Naive thymus-derived CD8-positive, alpha-beta T cell (primary cell): ENCODE measurements at regions not wholly inside any gene's neighbourhood (a gene's known extent, or its start where the extent isn't known, plus 50 kb on each side); places are given as distances from the start of the nearest gene placed in this dataset.
"Not testable (repeated sequence)": the region's sequence is repeated elsewhere in the genome, so short reads cannot be mapped to it uniquely, and the experiment has no call there.

Experiments
- ATAC-seq, 2 donors: fragments of 150-1000 bp; cut with Tn5 transposase in 1 of 2; sonication (Bioruptor Pico), chemical (Tn5 transposase) in 1 of 2; 1 replicate in 1 of 2; 2 replicates in 1 of 2; pipeline ENCODE4 v1.10.0; 2021; ENCODE audit warnings: mild to moderate bottlenecking in 2 of 2, moderate library complexity in 2 of 2
- POLR2A ChIA-PET: fragments of 350-600 bp; sonication (Branson Sonifier 250); formaldehyde crosslinking; loops from one replicate; lab custom pipeline; 2021; ENCODE audit warnings: antibody characterized with exemption; lab: Charles Lee
- DNase-seq, 10 donors: peaks; one replicate each; pipeline versions ENCODE4 v3.0.0 to v3.0.0-alpha.2; 2020 to 2022
- H3K27ac Mint-ChIP-seq, 10 donors: one replicate each; pipeline ENCODE4 v1.8.0; 2020 to 2022; ENCODE audit warnings: mild to moderate bottlenecking in 10 of 10, mixed read lengths in 10 of 10, moderate library complexity in 4 of 10, inconsistent platforms in 1 of 10
- H3K27me3 Mint-ChIP-seq, 5 donors: one replicate each; pipeline ENCODE4 v1.8.0; 2021 to 2022; ENCODE audit warnings: mixed read lengths in 5 of 5
- H3K36me3 Mint-ChIP-seq, 3 donors: one replicate each; pipeline ENCODE4 v1.8.0; 2020 to 2022; ENCODE audit warnings: mixed read lengths in 3 of 3, mild to moderate bottlenecking in 2 of 3, inconsistent platforms in 1 of 3
- H3K4me1 Mint-ChIP-seq, 4 donors: one replicate each; pipeline ENCODE4 v1.8.0; 2021 to 2022; ENCODE audit warnings: mixed read lengths in 4 of 4
- H3K4me3 Mint-ChIP-seq, 10 donors: one replicate each; pipeline ENCODE4 v1.8.0; 2020 to 2022; ENCODE audit warnings: mild to moderate bottlenecking in 10 of 10, mixed read lengths in 10 of 10, moderate library complexity in 6 of 10, inconsistent platforms in 1 of 10
- H3K9me3 Mint-ChIP-seq, 9 donors: one replicate each; pipeline ENCODE4 v1.8.0; 2020 to 2022; ENCODE audit warnings: mixed read lengths in 9 of 9, mild to moderate bottlenecking in 3 of 9, inconsistent platforms in 1 of 9, moderate library complexity in 1 of 9

DNA sequence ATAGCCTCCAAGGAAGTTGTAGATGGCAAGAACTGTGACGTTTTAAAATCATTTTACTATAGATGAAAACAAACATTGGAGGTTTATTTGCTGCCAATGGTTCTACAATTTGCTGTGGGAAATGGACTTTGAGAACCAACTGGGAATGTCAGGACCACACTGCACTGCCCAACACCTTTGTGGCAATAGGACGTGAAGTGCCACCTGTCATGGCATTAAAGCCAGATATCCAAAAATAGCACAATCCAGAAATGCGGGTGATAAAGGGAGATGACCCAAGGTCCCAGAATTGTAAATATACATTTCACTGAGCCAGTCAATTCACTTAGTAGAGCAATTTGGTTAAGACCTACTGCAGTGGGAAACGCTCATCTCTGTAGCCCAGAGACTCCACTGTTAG is 116.4 kb downstream of the MPP7 start:
- H3K27me3 Mint-ChIP-seq = no peaks in the 10 kb centered on the region
- H3K4me3 Mint-ChIP-seq = no peak overlapping the region
- peaks cover 11 to 34% (median 23%) of the 10 kb centered on the region in 4 donors for H3K4me1 Mint-ChIP-seq
- no peak for DNase-seq
- H3K27ac Mint-ChIP-seq = peak overlapping the region in 1 of 10 donors; percentile 45
- no peak for ATAC-seq
- no peaks in the 10 kb centered on the region for H3K9me3 Mint-ChIP-seq
- H3K36me3 Mint-ChIP-seq = peaks cover 0 to 12% (median 0%) of the 10 kb centered on the region in 3 donors
- POLR2A ChIA-PET = no interaction called here

DNA sequence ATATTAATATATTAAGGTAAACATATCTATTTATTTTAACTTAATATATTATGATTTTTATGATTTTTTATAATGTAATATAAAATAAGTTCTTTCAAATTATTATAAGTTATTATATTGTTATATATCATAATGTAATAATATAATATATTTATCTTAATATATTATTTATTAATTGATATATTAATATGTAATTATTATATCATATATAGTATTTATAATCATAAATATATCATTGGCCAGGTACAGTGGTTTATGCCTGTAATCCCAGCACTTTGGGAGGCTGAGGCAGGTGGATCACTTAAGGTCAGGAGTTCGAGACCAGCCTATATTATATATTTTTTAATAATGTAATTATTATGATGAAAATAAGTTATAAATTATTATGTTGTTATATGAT is 118.1 kb downstream of the MPP7 start:
- POLR2A ChIA-PET = interaction anchor here (0.5 kb wide), 1 partner anchor 469 kb away, joined by 4 read pairs; no protein-coding TSS in a partner anchor
- no peaks in the 10 kb centered on the region for H3K27me3 Mint-ChIP-seq
- no peak overlapping the region for H3K27ac Mint-ChIP-seq
- H3K9me3 Mint-ChIP-seq = no peaks in the 10 kb centered on the region
- no peak for DNase-seq
- peaks cover 0 to 12% (median 0%) of the 10 kb centered on the region in 3 donors for H3K36me3 Mint-ChIP-seq
- no peak overlapping the region for H3K4me3 Mint-ChIP-seq
- peaks cover 7 to 24% (median 15%) of the 10 kb centered on the region in 4 donors for H3K4me1 Mint-ChIP-seq
- no peak for ATAC-seq

DNA sequence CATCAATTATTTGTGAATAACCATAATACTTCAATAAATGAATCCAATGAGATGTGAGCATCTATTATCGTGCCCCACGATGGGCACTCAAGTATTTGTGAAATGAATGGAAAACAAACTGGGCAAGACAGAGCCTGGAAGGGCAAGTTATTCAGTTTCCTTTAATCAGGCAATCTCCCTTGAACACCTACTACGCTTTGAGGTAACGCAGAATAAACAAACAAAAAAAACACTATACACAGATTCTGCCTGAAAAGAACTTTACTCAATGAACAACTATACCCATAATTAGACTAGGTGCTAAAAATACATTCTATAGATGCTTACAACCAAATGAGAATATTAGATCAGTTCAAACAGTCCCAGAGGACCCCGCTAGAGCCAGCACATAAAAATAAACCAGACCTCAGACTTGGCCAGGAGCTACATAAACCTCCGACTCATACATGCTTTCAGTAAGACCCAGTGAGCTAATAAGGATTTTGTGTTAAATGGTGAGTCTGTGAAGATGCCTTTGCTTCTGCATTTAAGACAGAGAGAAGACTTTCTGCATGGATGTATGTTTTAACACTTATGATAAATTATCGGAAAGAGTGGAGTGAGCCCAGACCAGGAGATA is 121.3 kb downstream of the MPP7 start:
- peaks cover 0 to 5% (median 0%) of the 10 kb centered on the region in 3 donors for H3K36me3 Mint-ChIP-seq
- no peaks in the 10 kb centered on the region for H3K9me3 Mint-ChIP-seq
- POLR2A ChIA-PET = interaction anchor here (0.6 kb wide), 1 partner anchor 22 kb away, joined by 3 read pairs; no protein-coding TSS in a partner anchor
- no peak overlapping the region for H3K4me3 Mint-ChIP-seq
- DNase-seq = no peak
- H3K27ac Mint-ChIP-seq = peak overlapping the region in 3 of 10 donors; percentile 9 to 67 (median 26)
- no peaks in the 10 kb centered on the region for H3K27me3 Mint-ChIP-seq
- no peak for ATAC-seq
- peaks cover 18 to 41% (median 32%) of the 10 kb centered on the region in 4 donors for H3K4me1 Mint-ChIP-seq

GRCh38 chr10:28180654-28181053 is 122.2 kb downstream of the MPP7 start:
- Mint-ChIP-seq H3K27me3 (no peaks in the 10 kb centered on the region), H3K4me1 (peaks cover 19 to 43% (median 35%) of the 10 kb centered on the region in 4 donors), H3K4me3 (no peak overlapping the region), H3K36me3 (peaks cover 0 to 5% (median 0%) of the 10 kb centered on the region in 3 donors), H3K27ac (peak overlapping the region in 1 of 10 donors; percentile 40), H3K9me3 (no peaks in the 10 kb centered on the region)
- no peak for DNase-seq
- ATAC-seq = peak in 1 of 2 donors; percentile 18
- POLR2A ChIA-PET = interaction anchor here (0.6 kb wide), 1 partner anchor 21 kb away, joined by 3 read pairs; no protein-coding TSS in a partner anchor

DNA sequence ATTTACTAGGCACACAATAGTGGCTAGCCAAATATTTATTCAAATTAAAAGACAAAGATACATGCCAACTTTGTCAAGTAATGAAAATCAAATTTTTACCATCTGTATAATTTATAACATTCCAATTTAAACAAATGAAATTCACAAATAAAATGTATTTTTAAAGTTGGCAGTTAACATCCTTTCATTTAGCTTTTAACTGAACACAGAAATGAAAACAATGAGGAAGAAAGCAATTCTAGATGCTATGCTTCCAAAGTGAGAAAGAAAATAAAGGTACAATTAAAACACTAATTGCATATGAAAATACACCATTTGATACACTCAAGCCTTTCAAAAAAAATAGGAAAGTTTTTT is 123.1 kb downstream of the MPP7 start:
- Mint-ChIP-seq H3K36me3 (peaks cover 0 to 7% (median 0%) of the 10 kb centered on the region in 3 donors), H3K9me3 (no peaks in the 10 kb centered on the region), H3K27ac (peak overlapping the region in 1 of 10 donors; percentile 92), H3K4me3 (peak overlapping the region in 2 of 10 donors; percentile 51 to 95), H3K4me1 (peaks cover 15 to 47% (median 37%) of the 10 kb centered on the region in 4 donors), H3K27me3 (no peaks in the 10 kb centered on the region)
- POLR2A ChIA-PET = no interaction called here
- ATAC-seq (no peak), DNase-seq (no peak)

GRCh38 chr10:28179006-28179742 is 123.7 kb downstream of the MPP7 start:
- peaks cover 0 to 7% (median 4%) of the 10 kb centered on the region in 3 donors for H3K36me3 Mint-ChIP-seq
- H3K27ac Mint-ChIP-seq = peak overlapping the region; percentile 68 to 97 (median 94)
- DNase-seq = peak in 7 of 10 donors; percentile 13 to 55 (median 31)
- peaks cover 18 to 52% (median 40%) of the 10 kb centered on the region in 4 donors for H3K4me1 Mint-ChIP-seq
- no peaks in the 10 kb centered on the region for H3K9me3 Mint-ChIP-seq
- peak; percentile 49 to 66 for ATAC-seq
- POLR2A ChIA-PET = no interaction called here
- H3K27me3 Mint-ChIP-seq = no peaks in the 10 kb centered on the region
- H3K4me3 Mint-ChIP-seq = peak overlapping the region; percentile 84 to 96 (median 91)

- H3K27ac Mint-ChIP-seq = peak overlapping the region; percentile 88 to 97 (median 94)
- no peaks in the 10 kb centered on the region for H3K9me3 Mint-ChIP-seq
- H3K4me3 Mint-ChIP-seq = peak overlapping the region; percentile 84 to 96 (median 91)
- POLR2A ChIA-PET = interaction anchor here (0.5 to 1.0 kb wide), 2 partner anchors 55 to 152 kb away, joined by 4 to 11 read pairs; no protein-coding TSS in a partner anchor
- DNase-seq (peak in 3 of 10 donors; percentile 28 to 30 (median 29)), ATAC-seq (peak; percentile 61 to 78)
- no peaks in the 10 kb centered on the region for H3K27me3 Mint-ChIP-seq
- H3K36me3 Mint-ChIP-seq = peaks cover 0 to 11% (median 4%) of the 10 kb centered on the region in 3 donors
- peaks cover 22 to 63% (median 45%) of the 10 kb centered on the region in 4 donors for H3K4me1 Mint-ChIP-seq
Measured at GRCh38 chr10:28177944-28178637, 124.8 kb downstream of the MPP7 start.

GRCh38 chr10:28176498-28176897 is 126.4 kb downstream of the MPP7 start:
- H3K9me3 Mint-ChIP-seq, DNase-seq, ATAC-seq, POLR2A ChIA-PET, H3K27me3 Mint-ChIP-seq, H3K36me3 Mint-ChIP-seq: not testable (repeated sequence)
- H3K4me3 Mint-ChIP-seq = peak overlapping the region in 4 of 10 donors; percentile 36 to 57 (median 42)
- peaks cover 32 to 76% (median 46%) of the 10 kb centered on the region in 4 donors for H3K4me1 Mint-ChIP-seq
- H3K27ac Mint-ChIP-seq = peak overlapping the region in 2 of 10 donors; percentile 21 to 54

- Mint-ChIP-seq H3K4me3 (no peak overlapping the region), H3K27me3 (no peaks in the 10 kb centered on the region), H3K4me1 (peaks cover 24 to 54% (median 29%) of the 10 kb centered on the region in 4 donors), H3K36me3 (peaks cover 0 to 10% (median 4%) of the 10 kb centered on the region in 3 donors), H3K9me3 (no peaks in the 10 kb centered on the region), H3K27ac (no peak overlapping the region)
- DNase-seq = no peak
- POLR2A ChIA-PET = interaction anchor here (0.8 kb wide), 1 partner anchor 11 kb away, joined by 3 read pairs; no protein-coding TSS in a partner anchor
- no peak for ATAC-seq
Measured at GRCh38 chr10:28172223-28172610, 130.6 kb downstream of the MPP7 start.

GRCh38 chr10:28171468-28172222 is 131.2 kb downstream of the MPP7 start:
- POLR2A ChIA-PET = interaction anchor here (0.8 kb wide), 1 partner anchor 10 kb away, joined by 3 read pairs; no protein-coding TSS in a partner anchor
- H3K4me3 Mint-ChIP-seq = no peak overlapping the region
- peaks cover 0 to 12% (median 4%) of the 10 kb centered on the region in 3 donors for H3K36me3 Mint-ChIP-seq
- no peak overlapping the region for H3K27ac Mint-ChIP-seq
- no peak for ATAC-seq
- peaks cover 25 to 54% (median 29%) of the 10 kb centered on the region in 4 donors for H3K4me1 Mint-ChIP-seq
- H3K9me3 Mint-ChIP-seq = no peaks in the 10 kb centered on the region
- no peak for DNase-seq
- H3K27me3 Mint-ChIP-seq = no peaks in the 10 kb centered on the region

DNA sequence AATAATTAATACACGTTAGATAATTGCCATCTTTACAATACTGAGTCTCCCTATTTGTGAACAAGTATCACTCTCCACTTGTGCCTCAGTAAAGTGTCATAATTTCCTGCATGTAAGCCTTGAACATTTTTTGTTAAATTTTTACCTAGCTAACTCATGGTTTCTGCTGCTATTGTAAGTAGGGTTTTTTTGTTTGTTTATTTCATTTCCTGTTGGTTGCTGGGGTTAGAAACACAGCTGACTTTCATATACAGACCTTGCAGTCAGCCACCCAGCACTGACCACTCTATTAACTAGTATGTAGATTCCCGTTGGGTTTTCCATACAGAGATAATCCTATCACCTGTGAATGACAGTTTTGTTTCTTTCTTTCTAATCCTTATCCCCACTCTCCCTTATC is 133.3 kb downstream of the MPP7 start:
- H3K4me3 Mint-ChIP-seq = no peak overlapping the region
- DNase-seq = no peak
- no peaks in the 10 kb centered on the region for H3K27me3 Mint-ChIP-seq
- no peak overlapping the region for H3K27ac Mint-ChIP-seq
- H3K4me1 Mint-ChIP-seq = peaks cover 16 to 39% (median 22%) of the 10 kb centered on the region in 4 donors
- no peak for ATAC-seq
- H3K9me3 Mint-ChIP-seq = no peaks in the 10 kb centered on the region
- POLR2A ChIA-PET = no interaction called here
- peaks cover 0 to 16% (median 3%) of the 10 kb centered on the region in 3 donors for H3K36me3 Mint-ChIP-seq
